Ovary (tissue), 3 donors: ENCODE measurements at regions not wholly inside any gene's neighbourhood (a gene's known extent, or its start where the extent isn't known, plus 50 kb on each side); places are given as distances from the start of the nearest gene placed in this dataset.

ENCODE experiments used
- CTCF ChIP-seq, 3 donors: fragments of 450-650 bp in 2 of 3; fragments of 200-600 bp in 1 of 3; IDR thresholded peaks; one replicate each; pipeline versions ENCODE4 v1.5.1 to v1.8.0; 2016 to 2022; ENCODE audit warnings: antibody characterized with exemption in 3 of 3, mild to moderate bottlenecking in 1 of 3
- EP300 ChIP-seq: sonication (generic); formaldehyde crosslinking; IDR thresholded peaks from one replicate; pipeline ENCODE4 v1.6.1; 2017; ENCODE audit warnings: antibody characterized with exemption
- donor health status: DM: no; HTN: no; CAD: no.

DNA sequence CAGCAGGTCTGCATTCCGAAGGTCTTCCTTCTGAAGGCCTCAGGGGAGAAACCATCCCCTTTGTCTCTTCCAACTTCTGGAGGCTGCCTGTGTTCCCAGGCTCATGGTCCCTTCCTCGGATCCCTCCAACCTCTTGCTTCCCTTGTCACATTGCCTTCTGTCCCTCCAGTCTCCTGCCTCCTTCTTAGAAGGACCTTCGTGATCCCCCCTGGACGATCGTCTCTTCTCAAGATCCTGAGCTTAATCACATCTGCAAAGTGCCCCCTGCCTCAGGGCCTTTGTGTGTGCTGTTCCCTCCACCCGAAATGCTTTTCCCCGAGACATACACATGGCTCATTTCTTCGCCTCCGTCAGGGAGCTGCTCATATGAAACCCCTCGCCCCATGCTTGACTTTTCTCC lies 505.8 kb downstream of the SHQ1 start:
- no peak for TF ChIP-seq EP300
- no peak for TF ChIP-seq CTCF (IDR thresholded peaks at IDR 0.05)
